ENCODE measurements at regions not wholly inside any gene's neighbourhood (a gene's known extent, or its start where the extent isn't known, plus 50 kb on each side); places are given as distances from the start of the nearest gene placed in this dataset.

DNA sequence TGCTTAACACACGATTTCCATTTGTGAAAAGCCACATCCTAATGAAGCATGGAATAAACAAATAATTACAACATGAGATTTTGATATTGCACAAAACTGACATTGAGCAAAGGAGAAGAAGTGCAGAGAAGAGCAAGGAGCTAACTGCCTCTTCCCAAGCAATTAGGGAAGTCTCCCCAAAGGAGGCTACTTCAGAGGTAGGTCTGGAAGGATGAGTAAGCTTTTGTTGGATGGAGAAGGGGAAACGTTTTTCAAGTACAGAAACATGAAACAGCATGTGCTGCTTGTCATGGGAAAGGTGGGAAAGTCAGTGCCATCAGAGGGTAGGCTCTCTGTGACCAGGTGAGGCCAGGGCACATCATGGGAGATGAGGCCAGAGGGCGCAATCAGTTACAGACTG is 132.2 kb upstream of the SESN3 start:
- peaks cover 0 to 3% (median 0%) of the 10 kb centered on the region in 3 donors for H3K4me1 ChIP-seq (ENCODE audit: control insufficient read depth in 2 of 3, insufficient read depth in 2 of 3, low read depth in 1 of 3, low read length in 3 of 3)
- H3K9me3 ChIP-seq (ENCODE audit: control insufficient read depth in 2 of 3, insufficient read depth in 1 of 3, low read length in 3 of 3) = no peaks in the 10 kb centered on the region
- no peaks in the 10 kb centered on the region for H3K36me3 ChIP-seq (ENCODE audit: control insufficient read depth in 2 of 3, insufficient read depth in 3 of 3, low read length in 3 of 3)
- TF ChIP-seq, protein P1, sequence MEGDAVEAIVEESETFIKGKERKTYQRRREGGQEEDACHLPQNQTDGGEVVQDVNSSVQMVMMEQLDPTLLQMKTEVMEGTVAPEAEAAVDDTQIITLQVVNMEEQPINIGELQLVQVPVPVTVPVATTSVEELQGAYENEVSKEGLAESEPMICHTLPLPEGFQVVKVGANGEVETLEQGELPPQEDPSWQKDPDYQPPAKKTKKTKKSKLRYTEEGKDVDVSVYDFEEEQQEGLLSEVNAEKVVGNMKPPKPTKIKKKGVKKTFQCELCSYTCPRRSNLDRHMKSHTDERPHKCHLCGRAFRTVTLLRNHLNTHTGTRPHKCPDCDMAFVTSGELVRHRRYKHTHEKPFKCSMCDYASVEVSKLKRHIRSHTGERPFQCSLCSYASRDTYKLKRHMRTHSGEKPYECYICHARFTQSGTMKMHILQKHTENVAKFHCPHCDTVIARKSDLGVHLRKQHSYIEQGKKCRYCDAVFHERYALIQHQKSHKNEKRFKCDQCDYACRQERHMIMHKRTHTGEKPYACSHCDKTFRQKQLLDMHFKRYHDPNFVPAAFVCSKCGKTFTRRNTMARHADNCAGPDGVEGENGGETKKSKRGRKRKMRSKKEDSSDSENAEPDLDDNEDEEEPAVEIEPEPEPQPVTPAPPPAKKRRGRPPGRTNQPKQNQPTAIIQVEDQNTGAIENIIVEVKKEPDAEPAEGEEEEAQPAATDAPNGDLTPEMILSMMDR (IDR thresholded peaks at IDR 0.05; ENCODE audit: borderline replicate concordance, extremely low read depth, insufficient read depth) = no peak
- intact Hi-C loops (cut with DNase I) = no loop called here
- H3K9ac ChIP-seq (ENCODE audit: low read length in 3 of 3) = no peak overlapping the region
- no peak overlapping the region for H3K27ac ChIP-seq (ENCODE audit: low read depth in 2 of 2, low read length in 2 of 2)
- no peak overlapping the region for H3K4me3 ChIP-seq (ENCODE audit: low read length in 3 of 3)
- DNase-seq = no peak
- FAIRE-seq = no peak
- no peaks in the 10 kb centered on the region for H3K27me3 ChIP-seq (ENCODE audit: control insufficient read depth, insufficient read depth, low read length)

DNA sequence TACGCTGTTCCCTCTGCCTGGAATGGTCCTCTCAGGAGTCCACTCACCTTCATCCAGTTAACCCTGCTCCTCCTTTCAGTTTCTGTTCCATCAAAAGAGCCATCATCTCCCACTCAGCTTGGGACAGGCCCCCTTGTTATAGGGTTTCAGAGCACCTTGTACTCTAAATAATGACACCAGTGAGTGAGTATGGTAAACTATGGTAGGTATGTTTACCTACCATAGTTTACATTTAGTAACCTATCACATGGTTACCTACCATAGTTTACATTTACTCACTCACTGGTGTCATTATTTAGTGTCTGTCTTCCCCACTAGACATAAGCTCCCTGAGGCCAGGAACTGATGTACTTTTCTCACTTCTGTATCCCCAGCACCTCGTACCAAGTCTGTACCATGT is 130.2 kb upstream of the SESN3 start:
- TF ChIP-seq, protein P1 (IDR thresholded peaks at IDR 0.05; ENCODE audit: borderline replicate concordance, extremely low read depth, insufficient read depth) = no peak
- intact Hi-C loops (cut with DNase I) = no loop called here
- Histone ChIP-seq H3K9me3 (ENCODE audit: control insufficient read depth in 2 of 3, insufficient read depth in 1 of 3, low read length in 3 of 3) (no peaks in the 10 kb centered on the region), H3K27me3 (ENCODE audit: control insufficient read depth, insufficient read depth, low read length) (no peaks in the 10 kb centered on the region), H3K36me3 (ENCODE audit: control insufficient read depth in 2 of 3, insufficient read depth in 3 of 3, low read length in 3 of 3) (no peaks in the 10 kb centered on the region), H3K27ac (ENCODE audit: low read depth in 2 of 2, low read length in 2 of 2) (no peak overlapping the region), H3K4me3 (ENCODE audit: low read length in 3 of 3) (no peak overlapping the region), H3K9ac (ENCODE audit: low read length in 3 of 3) (no peak overlapping the region), H3K4me1 (ENCODE audit: control insufficient read depth in 2 of 3, insufficient read depth in 2 of 3, low read depth in 1 of 3, low read length in 3 of 3) (peaks cover 0 to 3% (median 0%) of the 10 kb centered on the region in 3 donors)
- no peak for FAIRE-seq
- no peak for DNase-seq

DNA sequence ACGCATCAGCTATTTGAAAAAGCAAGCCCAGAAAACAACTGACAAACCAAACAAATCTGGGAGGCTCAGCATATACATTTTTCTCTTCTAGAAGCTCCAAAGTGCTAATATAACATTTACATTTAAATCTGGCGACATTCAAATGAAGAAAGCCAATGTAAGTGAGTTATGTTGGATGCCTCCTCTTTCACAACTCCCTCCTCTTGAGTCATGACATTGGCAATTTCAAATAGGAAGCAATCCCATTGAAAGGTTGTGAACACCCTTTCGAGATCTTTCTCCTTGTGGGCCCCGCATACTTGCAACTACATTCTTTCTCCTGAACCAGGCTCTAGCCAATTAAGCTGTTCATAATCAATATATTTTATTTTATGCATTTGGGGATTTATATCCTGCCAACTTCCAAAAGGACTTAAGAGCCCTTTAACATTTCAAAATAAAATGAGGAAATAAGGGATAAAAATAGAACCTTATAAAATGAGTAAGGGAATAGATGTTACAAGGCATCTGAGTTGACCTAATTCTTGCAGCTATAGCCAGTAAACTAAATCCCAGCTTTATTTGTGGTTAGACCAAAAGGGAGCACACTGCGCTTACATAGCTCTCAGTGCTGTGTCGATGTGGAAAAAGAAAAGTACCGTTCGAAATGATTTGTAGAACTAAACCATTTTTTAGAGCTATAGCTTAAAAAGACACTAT is 129.5 kb upstream of the SESN3 start:
- H3K4me3 ChIP-seq (ENCODE audit: low read length in 3 of 3) = no peak overlapping the region
- intact Hi-C loops (cut with DNase I) = no loop called here
- H3K9ac ChIP-seq (ENCODE audit: low read length in 3 of 3) = no peak overlapping the region
- DNase-seq = no peak
- TF ChIP-seq, protein P1 (IDR thresholded peaks at IDR 0.05; ENCODE audit: borderline replicate concordance, extremely low read depth, insufficient read depth) = no peak
- H3K4me1 ChIP-seq (ENCODE audit: control insufficient read depth in 2 of 3, insufficient read depth in 2 of 3, low read depth in 1 of 3, low read length in 3 of 3) = peaks cover 0 to 3% (median 0%) of the 10 kb centered on the region in 3 donors
- H3K9me3 ChIP-seq (ENCODE audit: control insufficient read depth in 2 of 3, insufficient read depth in 1 of 3, low read length in 3 of 3) = no peaks in the 10 kb centered on the region
- FAIRE-seq = no peak
- no peaks in the 10 kb centered on the region for H3K36me3 ChIP-seq (ENCODE audit: control insufficient read depth in 2 of 3, insufficient read depth in 3 of 3, low read length in 3 of 3)
- H3K27ac ChIP-seq (ENCODE audit: low read depth in 2 of 2, low read length in 2 of 2) = no peak overlapping the region
- no peaks in the 10 kb centered on the region for H3K27me3 ChIP-seq (ENCODE audit: control insufficient read depth, insufficient read depth, low read length)

DNA sequence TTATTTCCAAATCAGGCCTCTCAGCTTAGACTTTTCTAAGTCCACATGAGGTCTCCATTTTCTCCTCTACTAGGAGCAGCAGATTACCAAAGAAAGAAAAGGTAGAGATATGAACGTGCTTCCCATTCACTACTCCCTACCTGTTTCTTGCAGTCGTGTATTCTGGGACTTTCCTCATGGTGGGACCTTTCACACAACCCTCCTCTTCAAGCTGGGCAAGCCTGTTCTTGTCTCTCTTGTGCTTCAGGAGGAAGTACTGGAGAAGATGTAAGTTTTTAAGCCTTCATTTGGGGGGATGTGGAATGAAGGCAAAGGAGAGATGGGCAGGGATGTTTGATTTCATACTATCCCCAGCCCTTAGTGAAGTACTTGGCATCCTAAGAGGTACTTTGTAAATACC is 128.8 kb upstream of the SESN3 start:
- FAIRE-seq = no peak
- TF ChIP-seq, protein P1 (IDR thresholded peaks at IDR 0.05; ENCODE audit: borderline replicate concordance, extremely low read depth, insufficient read depth) = no peak
- Histone ChIP-seq H3K9me3 (ENCODE audit: control insufficient read depth in 2 of 3, insufficient read depth in 1 of 3, low read length in 3 of 3) (no peaks in the 10 kb centered on the region), H3K27me3 (ENCODE audit: control insufficient read depth, insufficient read depth, low read length) (no peaks in the 10 kb centered on the region), H3K36me3 (ENCODE audit: control insufficient read depth in 2 of 3, insufficient read depth in 3 of 3, low read length in 3 of 3) (no peaks in the 10 kb centered on the region), H3K4me3 (ENCODE audit: low read length in 3 of 3) (no peak overlapping the region), H3K4me1 (ENCODE audit: control insufficient read depth in 2 of 3, insufficient read depth in 2 of 3, low read depth in 1 of 3, low read length in 3 of 3) (peaks cover 0 to 3% (median 0%) of the 10 kb centered on the region in 3 donors), H3K9ac (ENCODE audit: low read length in 3 of 3) (no peak overlapping the region), H3K27ac (ENCODE audit: low read depth in 2 of 2, low read length in 2 of 2) (no peak overlapping the region)
- intact Hi-C loops (cut with DNase I) = no loop called here
- DNase-seq = no peak
